KBM-7 (cell line): ENCODE measurements at regions not wholly inside any gene's neighbourhood (a gene's known extent, or its start where the extent isn't known, plus 50 kb on each side); places are given as distances from the start of the nearest gene placed in this dataset.
"Not testable (repeated sequence)": the region's sequence is repeated elsewhere in the genome, so short reads cannot be mapped to it uniquely, and the experiment has no call there.

Experiments used
- DNase-seq: peaks from one replicate; pipeline ENCODE4 v3.0.0-alpha.2; 2015
- in situ Hi-C: fragments of 300-500 bp; cut with MboI; formaldehyde crosslinking; loops from 2 replicates; pipeline ENCODE4 v1.14.3; 2020; ENCODE audit warnings: low sequenced_read_pairs, low pct_unique_long_range_greater_than_20kb, mixed read lengths

DNA sequence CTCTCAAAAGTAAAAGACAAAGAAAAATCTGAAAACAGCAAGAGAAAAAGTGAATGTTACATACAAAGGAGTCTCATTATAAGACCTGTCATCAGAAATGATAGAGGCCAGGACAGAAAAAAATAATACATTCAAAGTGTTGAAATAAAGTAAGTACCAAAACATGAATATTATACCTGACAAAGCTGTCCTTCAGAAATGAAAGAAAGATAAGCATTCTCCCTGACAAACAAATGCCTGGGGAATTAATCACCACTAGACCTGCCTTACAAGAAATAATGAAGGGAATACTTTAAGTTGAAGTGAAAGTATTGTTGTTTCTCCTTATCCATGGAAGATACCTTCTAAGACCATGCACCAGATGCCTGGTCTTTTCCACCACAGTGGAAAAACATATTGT is 1605.2 kb upstream of the CDH6 start:
- no peak for DNase-seq
- in situ Hi-C loops, result no loop called here

DNA sequence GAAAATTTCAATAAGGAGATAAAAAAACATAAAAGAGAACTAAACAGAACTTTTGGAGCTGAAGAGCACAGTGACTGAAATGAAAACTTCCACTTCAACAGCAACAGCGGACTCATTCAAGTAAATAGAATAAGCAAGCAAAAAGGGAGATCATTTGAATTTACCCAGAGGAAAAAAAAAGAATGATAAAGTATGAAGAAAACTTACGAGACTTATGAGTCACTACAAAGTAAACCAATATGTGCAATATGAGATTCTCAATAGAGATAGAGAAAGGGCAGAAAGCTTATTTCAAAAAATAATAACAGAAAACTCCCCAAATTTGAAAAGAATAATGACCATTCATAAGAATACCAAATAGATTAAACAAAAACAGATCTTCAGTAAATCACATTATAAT is 1605.7 kb upstream of the CDH6 start:
- in situ Hi-C loops, result no loop called here
- no peak for DNase-seq

DNA sequence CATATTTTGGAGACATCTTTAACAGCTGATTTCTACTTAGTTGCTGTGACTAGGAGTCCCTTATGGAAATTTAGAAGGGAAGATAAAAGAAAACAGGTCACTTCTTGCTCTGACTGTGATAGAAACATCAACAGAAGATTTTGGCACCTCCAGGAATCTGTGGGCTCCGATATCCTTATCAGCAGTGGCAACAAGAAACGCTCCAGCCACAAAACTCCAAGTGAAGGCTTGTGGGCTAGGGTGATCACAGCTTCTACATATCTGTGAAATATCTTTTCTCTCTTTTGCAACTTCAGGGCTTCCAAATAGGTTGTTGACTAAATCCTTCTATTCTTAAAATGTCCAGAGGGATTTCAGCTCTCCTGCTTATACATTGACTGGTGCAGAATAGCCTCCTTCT is 1625.5 kb upstream of the CDH6 start:
- in situ Hi-C loops, result no loop called here
- DNase-seq, result no peak

DNA sequence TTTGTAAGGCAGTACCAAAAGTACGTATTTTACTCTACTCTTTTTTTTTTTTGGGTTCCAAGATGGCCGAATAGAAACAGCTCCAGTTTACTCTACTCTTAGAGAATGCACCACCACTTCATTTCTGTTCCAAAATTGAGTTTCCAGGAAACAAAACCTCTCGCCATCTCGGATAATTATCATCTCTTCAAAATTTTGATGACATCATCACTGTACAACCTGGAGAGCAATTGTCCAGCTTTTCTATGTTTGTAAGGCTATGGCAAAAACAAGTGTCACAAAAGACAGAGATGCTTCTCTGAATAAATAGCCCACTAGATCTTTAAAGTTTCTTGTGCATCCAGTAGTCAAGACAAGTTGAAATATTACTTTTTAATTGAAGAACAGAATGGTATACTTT is 1631.9 kb upstream of the CDH6 start:
- DNase-seq, result no peak
- in situ Hi-C loops, result no loop called here

DNA sequence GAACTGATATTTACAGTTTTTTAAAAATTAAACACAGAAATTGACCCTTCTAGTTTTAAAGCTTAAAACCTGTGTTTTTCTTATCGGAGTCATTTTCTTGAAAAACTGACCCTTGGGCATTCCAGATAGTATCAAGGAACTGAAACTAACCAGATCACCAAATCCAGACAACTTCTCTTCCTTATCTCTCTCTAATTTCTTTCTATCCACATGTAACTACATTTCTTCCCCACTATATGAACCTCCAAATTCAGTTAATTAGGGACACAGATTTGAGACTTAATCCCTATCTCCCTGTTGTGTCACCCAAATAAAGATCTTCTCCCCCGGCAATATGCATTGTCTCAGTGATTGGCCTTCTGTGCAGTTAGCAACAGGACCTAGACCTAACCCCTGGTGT is 1643.0 kb upstream of the CDH6 start:
- in situ Hi-C loops, result no loop called here
- DNase-seq, result no peak

DNA sequence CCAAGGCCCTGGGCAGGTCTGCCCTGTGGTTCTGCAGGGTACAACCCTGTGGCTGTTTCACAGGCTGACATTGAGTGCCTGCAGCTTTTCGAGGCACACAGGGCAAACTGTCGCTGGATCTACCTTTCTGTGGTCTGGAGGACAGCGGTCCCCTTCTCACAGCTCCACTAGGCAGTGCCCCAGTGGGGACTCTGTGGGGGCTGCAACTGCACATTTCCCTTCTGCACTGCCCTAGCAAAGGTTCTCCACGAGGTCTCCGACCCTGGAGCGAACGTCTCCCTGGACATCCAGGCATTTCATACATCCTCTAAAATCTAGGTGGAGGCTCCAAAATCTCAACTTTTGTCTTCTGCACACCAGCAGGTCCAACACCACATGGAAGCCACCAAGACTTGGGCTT is 1645.2 kb upstream of the CDH6 start:
- in situ Hi-C loops, result no loop called here
- DNase-seq, result no peak

DNA sequence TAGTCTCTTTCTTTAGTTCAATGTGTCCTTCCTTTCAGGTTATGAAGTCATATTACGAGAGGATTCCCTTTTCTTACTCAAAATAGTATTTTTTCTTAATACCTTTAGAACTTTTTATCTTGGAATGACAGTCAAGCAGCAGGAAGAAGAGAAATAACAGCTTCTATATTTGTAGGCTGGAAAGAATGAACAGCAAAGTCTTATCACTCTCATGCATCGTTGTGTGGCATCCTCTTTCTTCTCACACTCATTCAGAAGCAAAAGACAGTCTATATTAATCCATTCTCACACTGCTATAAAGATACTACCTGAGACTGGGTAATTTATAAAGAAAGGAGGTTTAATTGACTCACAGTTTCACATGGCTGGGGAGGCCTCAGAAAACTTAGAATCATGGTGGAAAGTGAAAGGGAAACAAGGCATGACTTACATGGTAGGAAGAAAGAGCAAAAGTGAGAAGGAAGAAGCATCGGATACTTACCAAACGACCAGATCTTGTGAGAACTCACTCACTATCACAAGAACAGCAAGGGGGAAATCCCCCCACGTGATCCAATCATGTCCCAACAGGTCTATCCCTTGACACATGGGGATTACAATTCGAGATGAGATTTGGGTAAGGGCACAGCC is 1646.1 kb upstream of the CDH6 start:
- no peak for DNase-seq
- in situ Hi-C loops, result no loop called here

DNA sequence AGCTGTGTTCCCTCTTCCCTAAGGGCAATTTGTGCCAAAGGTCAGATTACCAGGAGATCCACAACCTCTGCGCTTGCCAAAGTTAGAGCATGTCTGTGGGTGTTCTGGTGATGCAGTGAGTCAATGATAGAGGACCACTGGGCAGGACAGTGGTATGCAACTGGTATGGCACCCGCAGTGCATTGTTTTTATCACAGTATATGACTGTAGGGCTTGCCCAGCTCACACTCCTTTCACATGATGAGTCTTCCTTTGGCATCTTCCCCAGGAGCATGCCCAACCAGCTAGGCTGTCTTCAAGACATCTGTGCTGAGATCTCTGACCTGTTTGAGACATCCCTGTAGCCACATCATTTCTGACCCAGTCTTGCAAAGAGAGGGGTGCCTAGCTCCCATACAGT is 1650.0 kb upstream of the CDH6 start:
- DNase-seq, result no peak
- in situ Hi-C loops, result no loop called here

DNA sequence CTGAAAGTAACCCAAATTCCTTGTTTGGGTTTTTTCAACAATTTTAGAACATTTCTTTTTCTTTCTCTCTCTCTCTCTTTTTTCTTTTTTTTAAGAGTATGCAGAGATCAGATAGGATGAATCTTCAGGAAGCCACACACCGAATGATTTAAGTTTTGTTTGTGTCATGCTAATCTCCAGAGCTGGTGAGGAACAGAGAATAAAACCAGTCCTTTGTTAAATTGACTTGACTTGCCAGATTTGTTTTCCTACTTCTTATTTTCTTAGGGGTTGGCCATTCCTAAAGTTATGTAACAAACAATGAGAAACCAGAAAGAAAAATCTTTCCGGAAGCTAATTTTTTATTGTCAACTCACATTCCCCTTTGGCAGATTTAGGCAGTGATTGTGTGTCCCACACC is 1669.3 kb upstream of the CDH6 start:
- in situ Hi-C loops, result no loop called here
- no peak for DNase-seq

DNA sequence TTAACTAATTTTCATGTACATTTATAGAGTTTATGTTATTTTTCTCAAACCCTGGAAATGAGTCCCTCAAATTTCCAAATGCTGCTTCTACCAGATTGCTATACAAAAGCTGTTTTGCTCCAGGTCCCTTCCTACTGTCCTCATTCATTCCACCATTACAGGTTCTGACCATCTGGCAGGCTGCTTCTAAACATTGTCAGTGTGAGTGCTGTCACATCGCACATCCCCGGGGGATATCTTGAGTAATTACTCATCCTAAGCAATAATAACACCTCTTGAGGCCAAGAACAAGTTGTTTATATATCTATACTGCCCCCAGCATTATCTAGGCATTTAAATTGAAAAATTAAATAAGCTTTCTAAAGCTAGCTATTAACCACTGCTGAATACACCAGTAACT is 1675.3 kb upstream of the CDH6 start:
- DNase-seq, result no peak
- in situ Hi-C loops, result no loop called here

DNA sequence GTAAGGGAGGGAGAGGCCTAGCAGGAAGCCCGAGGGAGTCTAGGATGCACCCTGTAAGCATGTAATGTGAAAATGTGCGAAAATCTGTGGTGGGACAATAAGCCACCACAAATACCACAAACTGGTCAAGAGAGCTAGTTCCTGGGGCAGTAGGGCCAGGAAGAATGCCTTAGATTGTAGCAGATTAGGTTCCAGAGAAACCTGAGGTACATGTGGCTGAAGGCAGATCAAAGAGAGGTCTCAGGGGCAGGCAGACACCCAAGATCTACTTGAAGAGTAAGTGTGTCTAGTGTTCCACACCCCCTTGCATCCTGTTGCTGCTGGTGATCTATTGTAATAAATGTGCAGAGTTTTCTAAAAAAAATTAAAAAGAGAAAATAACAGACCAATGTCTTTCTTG is 1677.3 kb upstream of the CDH6 start:
- DNase-seq, result no peak
- in situ Hi-C loops, result no loop called here

DNA sequence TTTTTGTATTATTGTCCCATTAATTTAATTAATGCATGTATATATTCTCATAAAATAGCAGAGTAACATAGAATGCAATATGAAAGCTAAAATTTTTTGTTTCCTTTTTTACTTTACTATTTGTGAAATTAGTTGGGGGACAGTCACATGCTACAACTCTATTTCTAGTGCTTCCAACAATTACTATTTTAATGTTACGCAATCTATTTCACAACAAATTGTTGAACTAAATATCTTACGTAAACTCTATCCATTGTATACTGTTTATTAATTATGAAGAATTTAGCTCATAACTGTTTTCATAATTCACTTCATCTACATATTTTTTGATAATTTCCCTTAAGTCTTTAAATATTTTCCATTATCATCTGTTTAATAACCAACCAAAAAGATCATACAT is 1685.4 kb upstream of the CDH6 start:
- in situ Hi-C loops, result no loop called here

DNA sequence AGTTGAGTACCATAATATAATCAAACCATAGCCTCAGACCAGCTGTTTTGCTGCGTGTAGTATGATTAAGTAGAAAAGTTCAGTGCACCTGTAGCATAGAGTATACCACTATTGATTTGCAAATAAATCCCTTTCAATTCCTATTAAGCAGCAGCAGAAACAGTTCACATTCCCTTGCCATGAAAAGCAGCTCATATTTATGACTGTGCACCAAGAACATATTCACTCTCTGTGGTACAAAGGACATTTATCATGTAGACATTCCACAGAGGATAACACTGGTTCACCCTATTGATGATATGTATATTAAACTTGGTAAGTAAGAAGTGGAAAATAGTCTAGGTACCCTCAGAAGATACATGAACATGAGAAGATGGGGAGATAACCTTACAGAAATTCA is 1689.1 kb upstream of the CDH6 start:
- no peak for DNase-seq
- in situ Hi-C loops, result no loop called here

More for the DNA sequence above, 1685.4 kb upstream of the CDH6 start:
- no peak for DNase-seq

DNA sequence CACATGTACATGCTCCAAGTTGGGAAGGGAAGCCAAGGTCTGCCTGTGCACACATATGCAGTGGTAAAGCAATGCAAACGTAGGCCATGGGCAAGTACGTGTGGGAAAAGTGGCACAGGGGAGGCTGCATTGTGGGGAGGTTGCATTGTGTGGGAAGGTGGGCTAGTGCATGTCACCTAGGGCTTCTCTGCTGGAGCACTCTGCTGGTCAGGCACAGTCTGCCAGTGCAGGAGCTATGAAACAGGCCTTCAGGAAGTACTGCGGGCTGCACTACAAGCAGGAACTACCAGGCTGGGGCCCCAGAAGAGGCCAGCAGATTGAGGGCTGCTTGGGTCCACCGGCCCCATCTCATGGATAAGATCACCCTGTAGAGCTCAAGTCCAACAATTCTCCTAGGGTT is 1694.6 kb upstream of the CDH6 start:
- no peak for DNase-seq
- in situ Hi-C loops, result no loop called here

DNA sequence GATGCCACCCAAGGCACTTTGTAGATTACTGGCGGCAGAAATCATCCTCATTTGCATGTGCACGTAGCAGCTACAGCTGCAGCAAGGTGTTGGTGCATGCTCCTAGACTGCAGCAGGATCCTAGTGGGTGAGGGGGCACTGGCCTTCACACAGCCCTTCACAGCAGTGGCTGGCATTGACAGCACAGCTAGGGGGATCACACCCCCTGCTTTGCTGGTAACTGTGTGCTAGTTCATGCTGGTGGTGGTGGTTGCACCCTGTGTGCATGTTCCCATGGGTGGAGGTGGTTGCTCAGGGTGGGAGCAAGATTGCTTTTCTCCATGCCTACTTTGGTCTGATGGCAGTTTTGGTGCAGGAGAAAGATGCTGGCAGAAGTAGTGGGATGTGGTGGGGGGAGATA is 1695.1 kb upstream of the CDH6 start:
- in situ Hi-C loops, result no loop called here
- DNase-seq, result no peak

DNA sequence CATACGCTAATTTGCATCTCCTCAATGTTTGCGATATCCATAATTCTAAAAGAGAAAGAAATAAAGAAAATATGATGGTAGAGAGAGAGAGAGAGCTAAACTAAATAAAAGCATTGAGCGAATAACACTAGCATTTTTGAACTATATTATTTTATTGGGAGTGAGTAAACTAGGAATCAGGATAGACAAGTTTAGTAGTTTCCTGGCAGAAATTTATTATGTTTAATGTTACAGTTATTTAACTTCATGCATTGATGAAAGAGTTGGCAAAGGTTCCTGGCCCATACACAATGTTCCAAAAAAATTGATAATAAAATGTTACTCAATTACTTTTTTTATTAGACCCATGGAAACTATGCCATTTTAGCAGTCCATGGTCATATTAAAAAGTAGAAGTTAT is 1708.2 kb upstream of the CDH6 start:
- no peak for DNase-seq
- in situ Hi-C loops, result no loop called here

DNA sequence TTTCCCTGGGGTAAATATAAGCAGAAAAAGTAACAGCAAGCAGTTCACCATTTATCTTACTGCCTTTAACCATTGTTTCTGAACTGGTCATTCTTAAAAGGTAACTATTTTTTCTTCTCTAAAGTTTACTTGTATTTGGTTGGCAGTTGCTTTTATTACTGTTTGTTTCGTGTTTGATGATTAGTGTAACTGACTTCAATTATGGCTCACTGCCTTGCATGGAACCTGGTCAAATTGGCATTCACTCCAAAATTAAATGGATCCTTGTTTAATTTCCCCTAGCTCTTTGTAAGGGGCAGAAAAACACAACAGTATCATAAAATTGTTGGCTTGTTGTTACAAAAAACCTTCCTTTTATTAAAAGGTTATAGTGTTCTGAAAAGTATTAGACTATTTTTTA is 1723.9 kb upstream of the CDH6 start:
- in situ Hi-C loops, result no loop called here
- no peak for DNase-seq

DNA sequence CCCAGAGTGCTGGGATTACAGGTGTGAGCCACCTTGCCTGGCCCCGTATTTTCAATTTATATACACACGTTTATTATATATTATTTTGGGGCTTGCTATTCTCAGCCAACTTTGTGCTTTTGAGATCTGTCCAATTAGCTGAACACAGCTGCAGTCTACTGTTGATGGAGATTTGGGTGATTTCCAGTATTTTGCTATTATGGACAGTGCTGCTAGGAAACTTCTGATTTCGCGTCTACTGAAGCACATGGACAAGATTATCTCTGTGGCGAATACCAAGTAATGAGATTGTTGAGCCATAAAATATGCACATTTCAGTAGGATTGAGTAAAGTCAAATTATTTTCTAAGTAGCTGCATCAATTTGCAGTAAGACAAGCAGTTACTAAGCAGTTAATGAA is 1731.2 kb upstream of the CDH6 start:
- in situ Hi-C loops, result no loop called here
- no peak for DNase-seq

DNA sequence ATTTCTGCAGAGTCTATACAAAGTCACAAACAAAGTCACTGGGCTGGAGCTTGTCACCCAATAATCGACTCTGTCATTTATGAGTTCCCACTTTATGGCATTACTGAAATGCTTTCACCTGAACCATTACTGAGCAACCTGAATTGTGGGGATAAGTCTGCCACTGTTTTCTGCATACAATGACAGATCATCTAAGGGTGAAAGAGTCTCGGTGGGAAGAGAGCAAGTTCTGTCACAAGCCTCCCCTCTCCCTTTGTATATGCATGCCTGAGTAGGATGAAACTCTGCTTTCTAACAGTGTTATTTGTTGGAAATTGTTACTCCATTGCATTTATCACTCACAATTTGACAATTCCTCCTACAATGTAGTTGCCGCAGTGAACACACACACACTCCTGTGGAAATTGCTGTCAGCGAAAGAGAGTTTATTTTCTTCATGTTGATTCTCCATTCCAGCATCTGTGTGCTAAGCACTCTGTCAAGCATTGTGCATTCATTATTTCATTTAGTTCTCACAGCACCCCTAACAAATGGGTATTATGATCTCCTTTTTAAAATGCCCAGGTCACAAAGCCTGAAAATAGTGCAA is 1732.4 kb upstream of the CDH6 start:
- in situ Hi-C loops, result no loop called here
- no peak for DNase-seq

DNA sequence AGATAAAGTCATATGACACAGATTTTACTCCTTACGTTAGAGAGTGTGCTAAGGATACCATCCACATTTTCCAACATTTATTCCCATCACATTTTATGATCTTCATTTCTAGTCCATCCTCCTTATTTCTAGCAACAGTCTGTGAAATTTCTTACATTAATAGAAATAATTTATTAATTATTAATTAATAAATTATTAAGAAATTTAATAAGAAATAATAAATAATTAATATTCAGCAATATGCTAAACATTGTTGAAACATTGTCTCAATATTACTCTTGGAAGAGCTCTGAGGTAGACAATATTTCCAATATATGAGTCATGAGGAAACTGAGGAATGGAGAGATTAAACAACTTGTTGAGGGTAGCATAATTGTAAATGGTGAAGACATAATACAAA is 1742.5 kb upstream of the CDH6 start:
- in situ Hi-C loops, DNase-seq: not testable (repeated sequence)

DNA sequence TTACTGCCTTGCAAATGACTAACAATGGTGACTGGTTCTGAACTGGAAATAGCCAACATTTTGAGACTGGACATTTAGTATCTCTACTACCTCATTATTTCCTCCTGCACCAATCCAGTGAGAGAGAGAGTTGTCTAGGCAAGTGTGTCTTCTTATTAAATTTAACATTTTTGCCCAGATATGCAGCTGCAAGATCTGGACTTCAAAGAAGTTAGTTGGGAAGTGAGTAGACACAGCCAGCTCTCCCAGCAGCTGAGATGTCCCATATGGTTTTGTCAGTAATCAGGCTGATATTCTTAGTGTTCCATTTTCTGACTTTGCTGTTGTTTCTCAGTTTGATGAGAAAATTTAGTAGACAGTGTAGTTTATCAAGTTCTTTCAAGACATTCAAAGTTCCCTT is 1778.8 kb upstream of the CDH6 start:
- in situ Hi-C loops, result no loop called here
- no peak for DNase-seq

DNA sequence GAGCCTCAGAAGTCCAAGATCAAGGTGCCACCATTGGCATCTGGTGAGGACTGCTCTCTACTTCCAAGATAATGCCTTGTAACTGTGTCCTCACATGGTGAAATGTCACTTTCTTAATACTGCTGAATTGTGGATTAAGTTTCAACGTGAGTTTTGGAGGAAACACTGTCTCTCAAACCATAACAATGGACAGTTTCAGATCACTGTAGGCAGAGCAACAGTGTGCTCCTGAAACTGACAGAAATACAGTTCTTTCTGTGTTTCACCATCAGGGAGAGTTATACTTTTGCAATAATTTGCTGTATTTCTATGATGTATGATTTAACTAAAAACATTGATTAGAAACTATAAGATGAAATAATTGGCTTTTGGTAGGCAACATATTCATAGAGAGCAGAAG is 1780.5 kb upstream of the CDH6 start:
- in situ Hi-C loops, result no loop called here
- DNase-seq, result no peak
